ENCODE measurements at regions not wholly inside any gene's neighbourhood (a gene's known extent, or its start where the extent isn't known, plus 50 kb on each side); places are given as distances from the start of the nearest gene placed in this dataset.
"Not testable (repeated sequence)": the region's sequence is repeated elsewhere in the genome, so short reads cannot be mapped to it uniquely, and the experiment has no call there.

DNA sequence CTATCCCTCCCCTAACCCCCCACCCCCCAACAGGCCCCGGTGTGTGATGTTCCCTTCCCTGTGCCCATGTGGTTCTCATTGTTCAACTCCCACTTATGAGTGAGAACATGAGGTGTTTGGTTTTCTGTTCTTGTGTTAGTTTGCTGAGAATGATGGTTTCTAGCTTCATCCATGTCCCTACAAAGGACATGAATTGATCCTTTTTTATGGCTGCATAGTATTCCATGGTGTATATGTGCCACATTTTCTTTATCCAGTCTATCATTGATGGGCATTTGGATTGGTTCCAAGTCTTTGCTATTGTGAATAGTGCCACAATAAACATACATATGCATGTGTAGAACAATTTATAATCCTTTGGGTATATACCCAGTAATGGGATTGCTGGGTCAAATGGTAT, 612.1 kb upstream of the ADGRB3 start:
- DNase-seq (ENCODE audit: low spot score), result not testable (repeated sequence)

DNA sequence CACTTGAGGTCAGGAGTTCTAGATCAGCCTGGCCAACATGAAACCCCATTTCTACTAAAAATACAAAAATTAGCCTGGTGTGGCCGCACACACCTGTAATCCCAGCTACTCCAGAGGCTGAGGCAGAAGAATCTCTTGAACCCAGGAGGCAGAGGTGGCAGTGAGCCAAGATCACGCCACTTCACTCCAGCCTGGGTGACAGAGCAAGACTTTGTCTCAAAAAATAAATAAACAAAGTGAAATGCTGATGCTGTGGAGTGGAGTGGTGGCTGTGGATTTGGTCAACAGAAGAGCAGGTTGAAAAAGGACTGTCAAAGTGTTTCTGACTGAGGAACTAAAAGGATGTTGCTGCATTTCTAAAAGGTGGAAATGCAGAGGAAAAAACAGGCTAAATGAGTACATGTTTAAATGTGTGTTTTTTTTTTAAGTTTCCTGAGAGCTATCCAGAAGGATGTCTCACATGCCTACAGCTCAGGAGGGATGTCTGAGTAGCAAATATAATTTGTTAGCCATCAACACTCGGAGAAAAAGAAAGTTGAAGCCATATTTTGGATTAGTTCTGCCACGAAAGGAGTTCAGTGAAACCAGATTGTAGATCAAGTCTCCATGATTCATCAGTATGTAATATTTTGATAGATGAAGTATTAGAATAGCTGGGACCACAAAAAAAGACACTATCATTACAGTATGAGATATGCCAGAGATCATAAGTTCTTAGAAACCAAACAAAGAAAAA, 621.1 kb upstream of the ADGRB3 start:
- DNase-seq (ENCODE audit: low spot score), result no peak

DNA sequence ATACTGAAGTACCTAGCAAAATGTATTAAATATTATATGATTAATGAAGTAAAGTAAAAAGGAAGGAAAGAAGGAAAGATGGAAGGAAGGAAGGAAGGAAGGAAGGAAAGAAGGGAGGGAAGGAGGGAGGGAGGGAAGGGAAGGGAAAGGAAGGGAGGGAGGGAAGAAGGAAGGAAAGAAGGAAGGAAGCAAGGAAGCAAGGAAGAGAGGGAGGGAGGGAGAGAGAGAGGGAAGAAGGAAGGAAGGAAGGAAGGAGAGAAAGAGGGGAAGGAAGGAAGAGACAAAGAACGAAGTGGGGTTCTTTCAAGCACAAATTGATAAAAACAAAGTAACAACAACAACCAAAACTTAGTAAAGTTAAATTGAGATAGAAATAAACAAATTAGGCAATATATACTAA, 622.3 kb upstream of the ADGRB3 start:
- DNase-seq (ENCODE audit: low spot score), result no peak

DNA sequence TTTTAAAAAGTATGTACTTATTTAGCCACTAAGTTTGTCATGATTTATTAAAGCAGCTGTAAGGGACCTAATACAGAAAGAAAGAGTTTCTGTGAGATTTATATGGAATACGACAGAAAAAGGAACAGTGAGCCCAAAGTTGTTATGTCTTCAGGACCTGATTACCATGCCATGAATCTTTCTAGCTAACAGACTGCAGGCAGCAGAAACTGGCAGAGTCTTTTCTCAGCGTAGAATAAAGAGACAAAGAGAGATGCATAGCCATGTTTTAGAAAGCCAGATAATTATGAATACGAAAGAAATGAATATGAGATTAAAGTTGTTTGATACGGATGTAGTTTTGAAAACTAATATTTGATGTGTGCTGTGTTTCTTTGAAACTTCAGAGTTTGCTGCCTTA, 624.1 kb upstream of the ADGRB3 start:
- no peak for DNase-seq (ENCODE audit: low spot score)

DNA sequence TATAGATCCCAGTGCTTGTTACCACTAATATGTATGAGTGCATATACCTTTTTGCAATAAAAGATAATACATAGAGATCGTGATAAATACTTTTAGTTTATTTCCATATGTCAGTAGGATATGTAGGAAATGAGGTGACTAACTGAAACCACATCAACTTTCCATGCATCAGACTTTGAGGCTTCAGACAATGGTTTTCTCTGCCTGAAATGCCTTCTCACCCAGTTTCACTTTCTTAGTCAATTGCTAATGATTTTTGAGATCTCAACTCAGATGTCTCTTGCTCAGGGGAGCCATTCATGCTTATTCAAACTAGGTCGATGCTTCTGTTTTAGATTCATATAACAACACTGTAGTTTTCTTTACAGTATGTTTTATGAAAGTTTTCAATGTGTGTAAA, 626.6 kb upstream of the ADGRB3 start:
- DNase-seq (ENCODE audit: low spot score), result no peak

DNA sequence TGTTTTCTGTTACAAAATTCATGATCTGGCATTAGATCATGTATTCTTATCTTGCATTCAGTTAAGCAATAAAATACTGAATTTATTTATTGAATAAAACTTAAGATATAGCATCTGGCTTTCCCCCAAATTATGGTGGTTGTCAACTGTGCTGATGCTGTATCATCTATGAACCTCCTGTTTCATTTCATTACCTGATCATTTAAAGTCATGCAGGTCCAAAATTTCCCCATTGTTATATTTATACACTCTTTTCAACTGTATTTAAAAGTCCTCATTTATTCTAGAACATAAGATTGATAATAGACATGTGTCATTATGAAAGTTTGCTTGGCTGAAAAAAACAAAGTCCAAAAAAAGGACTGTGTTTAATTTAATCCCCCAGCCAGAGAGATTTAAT, 627.4 kb upstream of the ADGRB3 start:
- DNase-seq (ENCODE audit: low spot score), result no peak

DNA sequence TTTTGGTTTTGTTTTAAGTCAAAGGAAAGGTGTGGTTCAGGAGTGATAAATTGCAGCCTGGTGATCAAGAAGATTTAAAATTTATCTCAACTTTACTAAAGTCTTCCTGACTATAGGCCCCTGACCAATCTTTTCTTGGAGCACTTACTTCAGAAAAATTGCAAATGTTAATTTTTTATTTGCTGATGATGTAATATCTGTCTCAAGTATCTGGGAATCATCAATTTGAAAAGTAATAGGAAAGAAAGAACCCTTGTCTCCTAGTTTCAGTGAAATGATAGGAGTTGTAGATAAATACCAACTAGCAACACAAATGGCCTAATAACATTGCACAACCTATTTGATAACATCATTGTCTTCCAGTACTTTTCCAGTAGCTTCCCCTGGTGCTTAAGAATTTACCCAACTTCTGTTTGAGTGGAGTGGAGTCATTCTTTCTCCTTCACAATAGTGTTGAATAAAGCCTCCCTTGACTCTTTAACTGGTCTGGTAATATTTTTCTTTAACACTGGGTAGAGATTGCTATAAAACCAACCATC, 648.3 kb upstream of the ADGRB3 start:
- DNase-seq (ENCODE audit: low spot score), result no peak

DNA sequence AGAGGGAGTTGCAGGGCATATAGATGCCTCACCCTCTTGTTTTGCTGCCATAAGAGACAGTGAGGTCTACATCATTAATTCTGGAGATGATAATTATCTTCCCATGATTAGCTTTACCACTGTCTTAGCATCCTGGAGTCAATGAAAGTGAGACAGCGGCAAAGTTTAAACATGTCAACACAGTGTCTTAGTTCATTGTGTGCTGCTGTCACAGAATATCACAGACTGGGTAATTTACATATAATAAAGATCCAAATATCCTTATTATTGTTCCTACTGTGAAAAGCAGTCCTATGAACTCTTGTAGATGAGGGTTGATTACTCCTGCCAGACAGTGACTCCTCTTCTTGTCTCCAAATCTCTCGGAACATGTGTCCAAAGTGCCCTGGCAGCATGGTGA, 658.6 kb upstream of the ADGRB3 start:
- DNase-seq (ENCODE audit: low spot score), result no peak

DNA sequence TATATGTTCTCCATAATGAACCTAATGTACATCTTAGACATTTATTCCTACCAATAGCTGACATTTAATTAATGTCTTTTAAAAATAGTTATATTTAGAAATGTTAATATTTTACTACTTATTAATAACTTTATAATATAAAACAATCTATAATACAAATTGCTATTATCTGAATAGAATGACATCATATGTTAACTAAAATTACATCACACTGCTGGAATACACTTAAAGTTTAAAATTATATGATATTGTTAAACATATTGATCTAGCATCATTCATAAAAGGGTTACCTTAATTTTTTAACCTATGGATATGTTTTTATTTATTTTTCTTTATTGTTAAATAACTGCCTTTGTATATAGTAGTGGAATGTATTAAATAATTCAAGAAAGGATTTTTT, 660.2 kb upstream of the ADGRB3 start:
- DNase-seq (ENCODE audit: low spot score), result no peak

DNA sequence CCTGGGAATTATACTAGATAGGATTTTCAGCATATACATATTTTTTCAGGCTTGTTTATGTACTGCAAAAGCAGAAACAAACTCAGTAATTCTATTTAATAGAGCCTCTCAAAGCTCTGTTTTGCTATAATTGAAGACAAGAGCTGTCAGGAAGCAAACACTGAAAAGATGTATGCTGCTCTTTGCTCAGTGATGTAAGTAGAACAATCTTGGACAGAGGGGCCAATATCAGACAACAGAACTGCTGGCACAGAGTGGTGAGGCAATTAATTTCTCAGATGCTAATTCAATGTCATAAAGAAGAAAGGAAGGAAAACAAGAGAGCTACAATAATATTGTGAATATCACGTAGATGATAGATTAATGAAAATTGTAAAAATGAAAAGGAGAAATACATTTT, 663.3 kb upstream of the ADGRB3 start:
- DNase-seq (ENCODE audit: low spot score), result no peak

DNA sequence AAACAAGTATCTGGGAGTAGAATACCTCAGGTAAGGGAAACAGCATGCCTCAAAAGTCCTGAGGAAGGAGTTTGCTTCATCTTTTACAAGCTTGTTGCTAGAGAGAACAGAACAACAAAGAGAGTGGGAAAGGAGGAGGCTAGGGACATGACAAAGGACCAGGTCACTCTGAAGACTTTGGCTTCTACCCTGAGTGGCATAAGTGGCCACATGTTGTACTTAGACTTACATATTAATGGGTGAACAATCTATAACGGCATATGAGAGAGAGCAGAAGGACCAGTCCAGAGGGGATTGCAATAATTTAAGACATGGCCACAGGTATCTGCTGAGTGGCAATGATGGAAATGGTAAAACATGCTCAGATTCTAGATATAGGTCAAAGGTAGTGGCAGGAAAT, 668.3 kb upstream of the ADGRB3 start:
- no peak for DNase-seq (ENCODE audit: low spot score)

DNA sequence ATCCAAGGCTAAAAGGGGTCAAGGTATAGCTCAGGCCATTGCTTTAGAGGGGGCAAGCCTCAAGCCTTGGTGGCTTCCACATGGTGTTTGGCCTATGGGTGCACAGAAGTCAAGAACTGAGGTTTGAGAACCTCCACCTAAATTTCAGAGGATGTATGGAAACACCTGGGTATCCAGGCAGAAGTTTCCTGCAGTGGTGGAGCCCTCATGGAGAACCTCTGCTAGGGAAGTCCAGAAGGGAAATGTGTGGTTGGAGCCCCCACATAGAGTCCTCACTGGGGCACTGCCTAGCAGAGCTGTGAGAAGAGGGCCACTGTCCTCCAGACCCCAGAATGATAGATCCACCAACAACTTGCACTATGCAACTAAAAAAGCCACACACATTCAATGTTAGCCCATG, 678.7 kb upstream of the ADGRB3 start:
- DNase-seq (ENCODE audit: low spot score), result no peak

DNA sequence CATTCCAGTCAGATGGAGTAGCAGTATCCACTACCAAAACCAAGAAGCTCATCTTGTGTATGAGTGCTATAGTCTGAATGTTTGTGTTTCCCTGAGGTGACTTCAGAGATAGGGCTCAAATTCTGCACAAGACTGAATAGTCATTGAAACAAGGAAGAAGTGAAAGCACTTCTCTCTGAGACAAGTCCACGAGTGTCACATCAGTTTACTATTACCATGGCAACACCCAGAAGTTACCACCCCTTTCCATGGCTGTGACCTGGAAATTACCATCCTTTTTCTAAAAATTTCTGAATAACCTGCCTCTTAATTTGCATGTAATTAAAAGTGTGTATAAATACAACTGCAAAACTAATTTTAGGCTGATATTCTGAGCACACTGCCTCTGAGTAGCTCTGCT, 682.1 kb upstream of the ADGRB3 start:
- no peak for DNase-seq (ENCODE audit: low spot score)

DNA sequence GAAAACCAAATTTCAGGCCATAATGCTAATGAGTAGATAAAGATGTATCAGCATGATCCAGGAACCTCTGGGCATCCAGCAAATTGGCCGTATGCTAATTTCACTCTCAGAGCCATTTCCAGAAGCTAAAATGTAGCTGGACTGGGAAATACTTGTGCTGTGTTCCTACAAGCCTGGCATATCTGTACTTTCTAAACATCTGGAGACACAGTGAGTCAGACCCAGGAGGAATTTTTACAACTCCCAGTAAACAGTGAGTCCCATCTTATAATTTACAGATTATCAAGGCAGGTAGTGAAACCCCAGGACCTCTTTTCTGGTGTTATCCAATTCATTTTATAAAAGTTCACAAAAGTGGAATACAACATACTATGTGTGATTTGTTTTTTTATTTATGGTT, 683.0 kb upstream of the ADGRB3 start:
- DNase-seq (ENCODE audit: low spot score), result no peak

DNA sequence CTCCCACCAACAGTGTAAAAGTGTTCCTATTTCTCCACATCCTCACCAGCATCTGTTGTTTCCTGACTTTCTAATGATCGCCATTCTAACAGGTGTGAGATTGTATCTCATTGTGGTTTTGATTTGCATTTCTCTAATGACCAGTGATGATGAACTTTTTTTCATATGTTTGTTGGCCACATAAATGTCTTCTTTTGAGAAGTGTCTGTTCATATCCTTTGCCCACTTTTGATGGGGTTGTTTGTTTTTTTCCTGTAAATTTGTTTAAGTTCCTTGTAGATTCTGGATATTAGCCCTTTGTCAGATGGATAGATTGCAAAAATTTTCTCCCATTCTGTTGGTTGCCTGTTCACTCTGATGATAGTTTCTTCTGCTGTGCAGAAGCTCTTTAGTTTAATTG, 687.3 kb upstream of the ADGRB3 start:
- not testable (repeated sequence) for DNase-seq (ENCODE audit: low spot score)

DNA sequence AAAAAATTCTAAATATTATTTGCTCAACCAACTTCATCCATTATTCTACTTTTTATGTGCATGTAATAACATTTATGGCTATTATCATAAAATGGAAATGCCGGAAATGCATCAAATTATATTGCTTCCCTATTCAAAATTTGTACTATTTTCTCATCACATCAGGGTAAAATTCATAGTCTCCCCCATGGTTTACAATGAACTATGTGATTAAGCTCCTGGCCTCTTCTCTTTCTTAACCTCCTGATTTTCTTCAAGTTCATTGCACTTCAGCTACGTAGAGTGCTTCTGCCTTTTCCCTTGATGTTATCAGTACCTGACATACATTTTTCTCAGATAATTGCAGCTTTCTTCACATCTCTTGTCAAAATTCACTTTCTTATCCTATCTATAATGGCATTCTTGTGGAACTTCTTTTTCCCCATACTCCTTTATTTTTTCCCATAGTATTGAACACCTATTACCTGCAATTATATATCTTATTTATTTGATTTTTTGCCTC, 699.1 kb upstream of the ADGRB3 start:
- no peak for DNase-seq (ENCODE audit: low spot score)

DNA sequence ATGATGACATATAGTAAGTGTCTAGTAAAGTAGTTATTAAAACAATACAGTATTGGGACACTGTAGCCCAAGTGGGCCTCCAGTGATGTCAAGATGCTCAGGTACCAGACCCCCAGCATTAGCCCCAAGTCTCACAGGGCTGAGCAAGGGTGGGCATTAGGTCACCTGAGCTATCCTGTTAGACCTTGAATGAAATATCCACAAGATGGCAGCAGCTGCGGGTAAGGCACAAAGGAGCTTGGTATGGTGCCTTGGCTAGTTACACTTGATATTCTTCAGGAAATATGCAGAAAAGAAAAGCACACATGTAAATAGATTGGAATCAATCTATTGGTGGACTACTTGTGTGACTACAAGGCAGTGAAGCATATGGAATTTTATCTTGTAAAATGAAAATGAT, 701.8 kb upstream of the ADGRB3 start:
- no peak for DNase-seq (ENCODE audit: low spot score)

DNA sequence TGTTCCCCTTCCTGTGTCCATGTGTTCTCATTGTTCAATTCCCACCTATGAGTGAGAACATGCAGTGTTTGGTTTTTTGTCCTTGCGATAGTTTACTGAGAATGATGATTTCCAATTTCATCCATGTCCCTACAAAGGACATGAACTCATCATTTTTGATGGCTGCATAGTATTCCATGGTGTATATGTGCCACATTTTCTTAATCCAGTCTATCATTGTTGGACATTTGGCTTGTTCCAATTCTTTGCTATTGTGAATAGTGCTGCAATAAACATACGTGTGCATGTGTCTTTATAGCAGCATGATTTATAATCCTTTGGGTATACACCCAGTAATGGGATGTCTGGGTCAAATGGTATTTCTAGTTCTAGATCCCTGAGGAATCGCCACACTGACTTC, 712.5 kb upstream of the ADGRB3 start:
- not testable (repeated sequence) for DNase-seq (ENCODE audit: low spot score)

DNA sequence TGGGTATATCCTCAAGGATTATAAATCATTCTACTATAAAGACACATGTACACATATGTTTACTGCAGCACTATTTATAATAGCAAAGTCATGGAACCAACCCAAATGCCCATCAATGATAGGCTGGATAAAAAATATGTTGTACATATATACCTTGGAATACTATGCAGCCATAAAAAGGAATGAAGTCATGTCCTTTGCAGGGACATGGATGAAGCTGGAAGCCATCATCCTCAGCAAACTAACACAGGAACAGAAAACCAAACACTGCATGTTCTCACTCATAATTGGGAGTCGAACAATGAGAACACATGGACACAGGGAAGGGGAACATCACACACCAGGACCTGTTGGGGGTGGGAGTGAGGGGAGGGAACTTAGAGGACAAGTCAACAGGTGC, 715.0 kb upstream of the ADGRB3 start:
- DNase-seq (ENCODE audit: low spot score), result not testable (repeated sequence)

DNA sequence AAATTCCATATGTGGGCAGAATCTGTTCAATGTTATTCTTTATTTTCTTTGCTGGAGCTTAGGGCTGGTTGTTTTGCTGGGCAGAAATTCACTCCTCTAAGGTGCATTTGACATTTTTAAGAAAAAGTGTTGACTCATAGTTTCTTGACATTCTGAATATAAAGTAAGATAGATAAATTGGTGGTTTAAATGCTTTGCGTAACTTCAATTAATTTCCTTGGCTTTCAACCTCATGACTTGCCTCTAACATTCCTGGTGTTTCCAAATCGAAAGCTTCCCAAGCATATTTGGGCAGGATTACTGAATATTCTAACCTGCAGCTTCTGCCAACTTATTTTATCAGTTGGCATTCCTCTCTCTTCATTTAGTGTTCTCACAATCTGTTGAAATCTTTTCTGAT, 718.7 kb upstream of the ADGRB3 start:
- DNase-seq (ENCODE audit: low spot score), result no peak

DNA sequence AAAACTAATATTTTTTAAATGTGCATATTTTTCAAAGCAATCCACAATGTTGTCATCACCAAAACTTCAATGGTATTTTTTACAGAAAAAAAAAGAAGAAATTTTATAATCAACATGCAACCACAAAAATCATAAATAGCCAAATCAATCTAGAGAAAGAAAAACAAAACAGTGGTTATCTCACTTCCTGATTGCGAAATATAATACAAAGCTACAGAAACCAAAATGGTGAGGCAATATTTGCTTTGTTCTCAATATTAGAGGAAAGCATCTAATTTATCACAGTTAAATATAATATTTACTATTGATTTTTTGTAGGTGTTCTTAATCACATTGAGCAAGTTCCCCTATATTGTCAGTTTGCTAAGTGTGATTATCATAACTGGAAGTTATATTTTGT, 720.7 kb upstream of the ADGRB3 start:
- no peak for DNase-seq (ENCODE audit: low spot score)

DNA sequence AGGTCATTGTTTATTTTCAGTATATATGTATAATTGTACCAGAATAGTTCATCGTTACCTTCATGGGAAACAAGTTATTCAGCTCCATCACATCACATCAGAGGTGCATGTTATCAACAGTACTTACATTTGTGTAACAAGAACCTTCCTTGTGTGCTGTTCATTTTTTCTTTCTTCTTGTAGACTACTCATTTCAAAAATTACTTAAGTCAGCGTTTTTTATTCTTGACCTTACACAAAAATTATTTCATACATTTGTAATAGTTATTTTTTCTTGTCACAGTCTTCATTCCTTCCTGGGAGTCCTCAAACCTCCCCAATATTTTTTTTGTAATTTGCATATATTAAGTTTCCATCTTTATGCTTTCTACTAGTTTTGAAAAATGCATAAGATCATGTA, 725.7 kb upstream of the ADGRB3 start:
- DNase-seq (ENCODE audit: low spot score), result no peak

DNA sequence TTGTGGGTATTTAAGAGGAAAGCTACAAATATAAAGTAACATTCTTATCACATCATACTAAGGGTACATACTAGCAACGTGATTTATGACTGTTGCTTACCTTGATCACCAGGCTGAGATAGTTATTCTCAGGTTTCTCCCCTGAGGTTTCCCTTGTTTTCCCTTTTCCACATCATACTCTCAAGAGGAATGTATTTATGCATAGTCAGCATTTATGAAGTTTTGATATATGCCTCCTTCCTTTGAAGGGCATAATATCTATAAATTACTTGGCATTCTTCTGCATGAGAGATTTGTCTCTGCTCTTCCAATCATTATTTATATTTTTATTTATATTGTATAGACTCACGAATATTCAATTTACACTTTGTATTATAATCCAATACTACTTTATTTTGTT, 726.7 kb upstream of the ADGRB3 start:
- no peak for DNase-seq (ENCODE audit: low spot score)

DNA sequence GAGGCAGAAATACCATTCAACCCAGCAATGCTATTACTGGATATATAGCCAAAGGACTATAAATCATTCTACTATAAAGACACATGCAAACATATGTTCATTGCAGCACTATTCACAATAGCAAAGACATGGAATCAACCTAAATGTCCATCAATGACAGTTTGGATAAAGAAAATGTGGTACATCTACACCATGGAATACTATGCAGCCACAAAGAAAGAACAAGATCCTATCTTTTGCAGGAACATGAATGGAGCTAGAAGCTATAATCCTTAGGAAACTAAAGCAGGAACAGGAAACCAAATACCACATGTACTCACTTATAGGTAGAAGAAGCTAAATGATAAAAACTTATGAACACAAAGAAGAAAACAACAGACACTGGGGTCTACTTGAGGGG, 730.3 kb upstream of the ADGRB3 start:
- DNase-seq (ENCODE audit: low spot score), result not testable (repeated sequence)

Data from ecto neural progenitor cell (in vitro differentiated cells).